RWPE2 (cell line): ENCODE measurements at regions not wholly inside any gene's neighbourhood (a gene's known extent, or its start where the extent isn't known, plus 50 kb on each side); places are given as distances from the start of the nearest gene placed in this dataset.

ENCODE experiments used
- ATAC-seq: fragments of 200-7000 bp; cut with Tn5 transposase; 3 replicates; pipeline ENCODE4 v1.9.1; 2021; ENCODE audit warnings: low read depth
- DNase-seq: peaks from one replicate; pipeline ENCODE4 v3.0.0-alpha.2; 2020; ENCODE audit warnings: low spot score
- H3K27ac ChIP-seq: fragments of 450-650 bp; 2 replicates; pipeline ENCODE4 v1.5.1; 2017; ENCODE audit warnings: mild to moderate bottlenecking; ENCODE audit not compliant: poor library complexity, severe bottlenecking
- H3K27me3 ChIP-seq: fragments of 250-450 bp; sonication (Bioruptor Pico); 2 replicates; pipeline ENCODE4 v1.5.1; 2021; ENCODE audit warnings: mild to moderate bottlenecking, moderate library complexity; ENCODE audit not compliant: insufficient read depth, poor library complexity, severe bottlenecking
- H3K36me3 ChIP-seq: fragments of 250-450 bp; sonication (Bioruptor Pico); 2 replicates; pipeline ENCODE4 v1.5.1; 2020; ENCODE audit warnings: low read depth, mild to moderate bottlenecking, moderate library complexity
- H3K4me1 ChIP-seq: fragments of 250-450 bp; sonication (Bioruptor Pico); 2 replicates; pipeline ENCODE4 v1.5.1; 2021; ENCODE audit warnings: mild to moderate bottlenecking, moderate library complexity; ENCODE audit not compliant: insufficient read depth, poor library complexity, severe bottlenecking
- H3K4me3 ChIP-seq: fragments of 250-450 bp; sonication (Bioruptor Pico); 2 replicates; pipeline ENCODE4 v1.5.1; 2021; ENCODE audit warnings: mild to moderate bottlenecking, moderate library complexity; ENCODE audit not compliant: severe bottlenecking
- H3K9me3 ChIP-seq: fragments of 250-450 bp; sonication (Bioruptor Pico); 2 replicates; pipeline ENCODE4 v1.5.1; 2021; ENCODE audit warnings: mild to moderate bottlenecking, moderate library complexity; ENCODE audit not compliant: severe bottlenecking
- CTCF ChIP-seq: fragments of 450-650 bp; IDR thresholded peaks from one replicate; pipeline ENCODE4 v1.5.1; 2017; ENCODE audit warnings: mild to moderate bottlenecking, moderate library complexity; ENCODE audit not compliant: poor library complexity, severe bottlenecking

GRCh38 chr2:19214682-19215391, 143.6 kb downstream of the OSR1 start:
- no peak for ATAC-seq
- no peaks in the 10 kb centered on the region for H3K4me1 ChIP-seq
- no peak overlapping the region for H3K27ac ChIP-seq

GRCh38 chr2:19209575-19210341, 148.7 kb downstream of the OSR1 start:
- H3K4me1 ChIP-seq: no peaks in the 10 kb centered on the region
- no peaks in the 10 kb centered on the region for H3K27me3 ChIP-seq
- no peak for ATAC-seq
- no peak for DNase-seq
- H3K36me3 ChIP-seq: no peaks in the 10 kb centered on the region
- no peak for TF ChIP-seq CTCF
- H3K27ac ChIP-seq: no peak overlapping the region
- no peaks in the 10 kb centered on the region for H3K9me3 ChIP-seq
- H3K4me3 ChIP-seq: no peak overlapping the region

More at GRCh38 chr2:19214682-19215391, 143.6 kb downstream of the OSR1 start:
- Histone ChIP-seq H3K27me3 (no peaks in the 10 kb centered on the region), H3K4me3 (no peak overlapping the region), H3K36me3 (no peaks in the 10 kb centered on the region), H3K9me3 (no peaks in the 10 kb centered on the region)
- no peak for TF ChIP-seq CTCF
- no peak for DNase-seq

- H3K27ac ChIP-seq: no peak overlapping the region
- ATAC-seq: no peak
- no peaks in the 10 kb centered on the region for H3K27me3 ChIP-seq
- no peaks in the 10 kb centered on the region for H3K4me1 ChIP-seq
- no peaks in the 10 kb centered on the region for H3K36me3 ChIP-seq
- TF ChIP-seq CTCF: no peak
- H3K9me3 ChIP-seq: no peaks in the 10 kb centered on the region
- no peak for DNase-seq
- H3K4me3 ChIP-seq: no peak overlapping the region
Measured at GRCh38 chr2:19208479-19209199, 149.8 kb downstream of the OSR1 start.

- ATAC-seq (no peak), DNase-seq (no peak)
- Histone ChIP-seq H3K36me3 (no peaks in the 10 kb centered on the region), H3K27me3 (no peaks in the 10 kb centered on the region), H3K9me3 (no peaks in the 10 kb centered on the region), H3K4me1 (no peaks in the 10 kb centered on the region), H3K27ac (no peak overlapping the region), H3K4me3 (no peak overlapping the region)
- TF ChIP-seq CTCF: no peak
Measured at GRCh38 chr2:19207452-19207851, 151.0 kb downstream of the OSR1 start.
